ENCODE measurements at regions not wholly inside any gene's neighbourhood (a gene's known extent, or its start where the extent isn't known, plus 50 kb on each side); places are given as distances from the start of the nearest gene placed in this dataset.

DNA sequence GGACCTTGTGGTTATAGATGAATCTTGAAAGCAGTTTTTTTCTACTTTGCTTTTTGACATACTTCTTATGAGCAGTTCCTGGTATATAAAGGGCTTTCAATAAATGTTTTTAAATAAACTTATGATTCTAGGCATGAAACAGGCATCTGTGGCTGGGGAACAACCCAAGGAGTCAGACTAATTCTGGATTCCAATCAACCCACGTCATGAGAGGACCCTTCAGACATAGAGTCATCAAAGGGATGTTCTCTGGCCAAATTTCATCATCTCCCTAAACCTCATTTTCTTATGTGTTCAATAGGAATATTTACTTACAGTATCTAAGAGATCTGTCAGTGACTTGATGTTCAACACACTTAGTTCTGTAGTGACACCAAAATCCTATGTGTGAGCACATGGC is 243.8 kb upstream of the ZNF462 start:
- DNase-seq (ENCODE audit: extremely low read depth, low read depth) = no peak
- no peak overlapping the region for H3K4me3 ChIP-seq (replicated peaks; ENCODE audit: low read depth, low read length)
- TF ChIP-seq, protein P1, sequence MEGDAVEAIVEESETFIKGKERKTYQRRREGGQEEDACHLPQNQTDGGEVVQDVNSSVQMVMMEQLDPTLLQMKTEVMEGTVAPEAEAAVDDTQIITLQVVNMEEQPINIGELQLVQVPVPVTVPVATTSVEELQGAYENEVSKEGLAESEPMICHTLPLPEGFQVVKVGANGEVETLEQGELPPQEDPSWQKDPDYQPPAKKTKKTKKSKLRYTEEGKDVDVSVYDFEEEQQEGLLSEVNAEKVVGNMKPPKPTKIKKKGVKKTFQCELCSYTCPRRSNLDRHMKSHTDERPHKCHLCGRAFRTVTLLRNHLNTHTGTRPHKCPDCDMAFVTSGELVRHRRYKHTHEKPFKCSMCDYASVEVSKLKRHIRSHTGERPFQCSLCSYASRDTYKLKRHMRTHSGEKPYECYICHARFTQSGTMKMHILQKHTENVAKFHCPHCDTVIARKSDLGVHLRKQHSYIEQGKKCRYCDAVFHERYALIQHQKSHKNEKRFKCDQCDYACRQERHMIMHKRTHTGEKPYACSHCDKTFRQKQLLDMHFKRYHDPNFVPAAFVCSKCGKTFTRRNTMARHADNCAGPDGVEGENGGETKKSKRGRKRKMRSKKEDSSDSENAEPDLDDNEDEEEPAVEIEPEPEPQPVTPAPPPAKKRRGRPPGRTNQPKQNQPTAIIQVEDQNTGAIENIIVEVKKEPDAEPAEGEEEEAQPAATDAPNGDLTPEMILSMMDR (IDR thresholded peaks at IDR 0.05; ENCODE audit: low read depth, low read length, missing control alignments) = no peak

DNA sequence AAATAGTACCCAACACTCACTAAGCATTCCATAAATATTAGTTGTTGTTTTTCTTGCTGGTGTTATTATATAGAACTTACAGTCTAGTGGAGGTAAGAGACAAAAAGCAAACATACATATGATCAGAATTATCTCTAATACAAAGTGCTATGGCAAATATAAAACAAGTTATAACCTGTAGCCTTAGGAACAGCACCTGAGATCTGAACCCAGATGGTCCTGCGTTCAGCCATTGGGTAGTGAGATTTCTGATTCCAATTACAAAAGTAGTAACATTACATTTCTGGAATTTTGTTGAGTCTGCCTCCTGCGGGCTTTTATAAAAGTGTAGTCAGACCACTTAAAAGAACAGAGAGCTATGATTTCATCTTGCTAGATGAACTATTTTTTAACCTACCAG is 242.9 kb upstream of the ZNF462 start:
- no peak for DNase-seq (ENCODE audit: extremely low read depth, low read depth)
- no peak overlapping the region for H3K4me3 ChIP-seq (replicated peaks; ENCODE audit: low read depth, low read length)
- TF ChIP-seq, protein P1 (IDR thresholded peaks at IDR 0.05; ENCODE audit: low read depth, low read length, missing control alignments) = no peak

DNA sequence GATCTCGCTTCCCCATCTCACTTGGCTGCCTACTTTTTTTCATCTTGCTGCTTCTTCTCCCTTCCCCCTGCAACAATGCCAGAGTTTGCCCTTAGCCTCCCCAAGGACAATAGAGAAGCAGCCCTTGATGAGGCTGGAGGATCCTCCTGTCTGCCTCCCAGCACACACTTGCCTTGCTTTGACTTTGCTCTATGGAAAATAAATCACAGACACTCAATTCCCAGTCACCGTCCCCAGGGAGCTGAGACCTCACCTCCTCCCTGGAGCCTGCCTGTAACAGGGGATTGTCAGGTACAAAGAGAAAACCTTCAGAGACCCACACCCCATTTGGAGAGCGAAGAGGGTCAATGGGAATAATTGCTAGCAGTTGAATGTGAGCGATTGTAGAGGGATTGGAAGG is 242.1 kb upstream of the ZNF462 start:
- TF ChIP-seq, protein P1 (IDR thresholded peaks at IDR 0.05; ENCODE audit: low read depth, low read length, missing control alignments) = no peak
- no peak overlapping the region for H3K4me3 ChIP-seq (replicated peaks; ENCODE audit: low read depth, low read length)
- no peak for DNase-seq (ENCODE audit: extremely low read depth, low read depth)

DNA sequence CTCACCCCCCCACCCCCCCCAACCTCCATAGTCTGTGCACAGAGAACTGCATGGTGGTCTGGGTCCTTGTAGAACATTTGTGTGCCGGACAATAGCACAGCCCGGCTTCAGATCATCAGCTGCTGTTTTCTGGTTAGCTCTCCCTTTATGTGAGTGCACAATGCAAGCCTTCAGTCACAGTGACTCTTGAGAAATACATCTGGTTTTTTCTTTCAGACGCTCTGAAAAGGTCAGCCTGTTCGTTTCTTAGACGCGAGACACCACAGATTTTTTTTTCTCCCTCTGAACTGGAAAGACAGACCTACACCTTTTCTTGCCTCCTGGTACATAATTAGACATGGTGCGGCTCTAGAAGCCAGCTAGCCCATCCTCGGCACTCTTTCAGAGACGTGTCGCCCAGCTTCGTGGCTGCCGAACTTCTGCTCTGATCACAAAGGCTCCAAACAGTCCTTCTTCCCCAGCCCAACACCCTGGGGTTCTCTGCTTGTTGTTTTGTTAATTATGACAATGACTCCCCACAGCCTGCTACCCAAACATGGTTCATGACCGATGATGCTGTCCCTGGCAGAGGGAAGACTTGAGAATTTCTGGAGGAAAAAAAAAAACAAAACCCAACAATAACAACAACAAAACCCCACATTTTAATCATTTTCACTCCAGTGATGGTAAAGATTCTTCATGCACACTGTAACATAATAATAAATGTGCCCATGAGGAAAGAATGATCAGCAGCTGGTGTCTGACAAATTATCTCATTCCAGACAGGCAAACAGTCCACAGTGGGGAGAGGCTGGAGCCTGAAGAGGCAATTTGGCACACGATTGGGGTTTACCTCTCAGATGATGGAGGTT is 241.4 kb upstream of the ZNF462 start:
- no peak overlapping the region for H3K4me3 ChIP-seq (replicated peaks; ENCODE audit: low read depth, low read length)
- TF ChIP-seq, protein P1 (IDR thresholded peaks at IDR 0.05; ENCODE audit: low read depth, low read length, missing control alignments) = no peak
- DNase-seq (ENCODE audit: extremely low read depth, low read depth) = no peak

DNA sequence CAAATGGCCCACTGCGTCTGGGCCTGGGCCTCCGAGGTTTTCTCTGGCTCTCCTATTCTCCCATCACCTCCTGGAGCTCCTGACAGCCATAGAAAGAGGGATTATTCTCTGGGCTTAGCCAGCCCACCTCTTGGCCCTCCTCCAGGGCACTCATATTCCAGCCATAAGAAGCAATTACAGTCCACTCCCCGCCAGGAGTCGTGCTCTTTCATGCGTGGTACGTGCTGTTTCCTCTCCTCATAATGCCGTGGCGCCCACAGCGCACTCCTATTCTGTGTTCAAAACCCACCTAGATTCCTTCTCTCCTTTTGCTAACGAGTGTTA is 240.8 kb upstream of the ZNF462 start:
- no peak overlapping the region for H3K4me3 ChIP-seq (replicated peaks; ENCODE audit: low read depth, low read length)
- TF ChIP-seq, protein P1 (IDR thresholded peaks at IDR 0.05; ENCODE audit: low read depth, low read length, missing control alignments) = peak; percentile 5
- DNase-seq (ENCODE audit: extremely low read depth, low read depth) = no peak

DNA sequence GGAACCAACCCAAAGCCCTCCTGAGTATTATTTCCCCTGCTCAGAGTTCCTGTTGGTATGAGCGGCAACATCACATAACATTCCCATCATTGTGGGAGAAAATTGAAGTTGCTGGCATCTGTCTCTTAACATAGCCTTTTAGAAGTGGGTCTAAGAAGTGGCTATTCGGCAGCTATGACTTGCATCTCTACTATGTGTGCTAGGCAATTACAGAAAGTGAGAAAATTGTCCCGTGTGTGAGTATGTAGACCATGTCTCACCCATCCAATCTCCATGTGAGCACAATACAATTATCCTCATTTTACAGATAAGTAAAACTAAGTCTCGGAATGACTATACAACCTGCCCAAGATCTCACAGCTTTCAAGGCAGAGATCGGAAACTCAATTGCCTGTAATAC is 239.4 kb upstream of the ZNF462 start:
- DNase-seq (ENCODE audit: extremely low read depth, low read depth) = no peak
- no peak overlapping the region for H3K4me3 ChIP-seq (replicated peaks; ENCODE audit: low read depth, low read length)
- TF ChIP-seq, protein P1 (IDR thresholded peaks at IDR 0.05; ENCODE audit: low read depth, low read length, missing control alignments) = no peak
